ENCODE measurements at regions not wholly inside any gene's neighbourhood (a gene's known extent, or its start where the extent isn't known, plus 50 kb on each side); places are given as distances from the start of the nearest gene placed in this dataset.

GRCh38 chr6:49097116-49097515, 365.9 kb downstream of the MMUT start:
- no peak for DNase-seq

GRCh38 chr6:49088631-49089030, 374.4 kb downstream of the MMUT start:
- DNase-seq = no peak

GRCh38 chr6:49087369-49087768, 375.7 kb downstream of the MMUT start:
- no peak for DNase-seq

GRCh38 chr6:49082611-49083010, 380.4 kb downstream of the MMUT start:
- no peak for DNase-seq

GRCh38 chr6:49072885-49073620, 390.0 kb downstream of the MMUT start:
- no peak for DNase-seq

- DNase-seq = no peak
Measured at GRCh38 chr6:49072146-49072545, 390.9 kb downstream of the MMUT start.

GRCh38 chr6:49070411-49070810, 392.6 kb downstream of the MMUT start:
- no peak for DNase-seq

- DNase-seq = no peak
Measured at GRCh38 chr6:49054311-49054710, 408.7 kb downstream of the MMUT start.

GRCh38 chr6:49052901-49053300, 410.2 kb downstream of the MMUT start:
- DNase-seq = no peak

GRCh38 chr6:49051281-49051680, 411.8 kb downstream of the MMUT start:
- no peak for DNase-seq

GRCh38 chr6:49050584-49050983, 412.5 kb downstream of the MMUT start:
- no peak for DNase-seq

GRCh38 chr6:49038294-49038822, 424.7 kb downstream of the MMUT start:
- DNase-seq = no peak

GRCh38 chr6:49030251-49031020, 432.6 kb downstream of the MMUT start:
- no peak for DNase-seq

- DNase-seq = no peak
Measured at GRCh38 chr6:49027644-49028043, 435.4 kb downstream of the MMUT start.

GRCh38 chr6:49025273-49026240, 437.5 kb downstream of the MMUT start:
- no peak for DNase-seq

GRCh38 chr6:49004801-49005200, 458.3 kb downstream of the MMUT start:
- no peak for DNase-seq

GRCh38 chr6:49003348-49003747, 459.7 kb downstream of the MMUT start:
- DNase-seq = no peak

GRCh38 chr6:49001856-49002541, 461.1 kb downstream of the MMUT start:
- no peak for DNase-seq

- no peak for DNase-seq
Measured at GRCh38 chr6:48998574-48998973, 464.5 kb downstream of the MMUT start.

- DNase-seq = no peak
Measured at GRCh38 chr6:48996461-48997119, 466.5 kb downstream of the MMUT start.

- no peak for DNase-seq
Measured at GRCh38 chr6:48994811-48995210, 468.2 kb downstream of the MMUT start.

GRCh38 chr6:48990739-48991138, 472.3 kb downstream of the MMUT start:
- DNase-seq = no peak

Data from retina (tissue), 1 donor.